K562 (cell line): ENCODE measurements at regions not wholly inside any gene's neighbourhood (a gene's known extent, or its start where the extent isn't known, plus 50 kb on each side); places are given as distances from the start of the nearest gene placed in this dataset.
A peak's percentile ranks its signal among the peaks of the same experiment; 100 is the strongest.

Experiments used
- CHD7 ChIP-seq: fragments of 200-600 bp; sonication (generic); IDR thresholded peaks from one replicate; pipeline ENCODE4 v1.6.1; 2012; ENCODE audit warnings: mild to moderate bottlenecking, low read depth, low read length, inconsistent platforms
- ETV5 ChIP-seq: sonication (generic); formaldehyde crosslinking; IDR thresholded peaks from 2 replicates; pipeline ENCODE4 v1.4.0; 2020; ENCODE audit warnings: low read depth, mild to moderate bottlenecking, missing genetic modification reagents
- NR2C1 ChIP-seq, 2 experiments: fragments of 450-650 bp; IDR thresholded peaks; 2 replicates each; pipeline ENCODE4 v1.6.1; 2017; ENCODE audit warnings: mild to moderate bottlenecking in 2 of 2, antibody characterized with exemption in 1 of 2, inconsistent platforms in 1 of 2, missing compliant biosample characterization in 1 of 2, missing genetic modification characterization in 1 of 2
- POLR2G ChIP-seq: fragments of 200-400 bp; formaldehyde crosslinking; IDR thresholded peaks from 2 replicates; pipeline ENCODE4 v1.6.1; 2017; ENCODE audit warnings: low read depth, mild to moderate bottlenecking, antibody characterized with exemption, low read length, moderate library complexity
- RNF219 ChIP-seq: fragments of 250-450 bp; sonication (Bioruptor Pico); IDR thresholded peaks from 2 replicates; pipeline ENCODE4 v1.5.0; 2022; ENCODE audit warnings: mild to moderate bottlenecking
- ZKSCAN1 ChIP-seq: fragments of 150-350 bp; IDR thresholded peaks from 2 replicates; pipeline ENCODE4 v1.6.1; 2016; ENCODE audit warnings: low read depth, low read length

DNA sequence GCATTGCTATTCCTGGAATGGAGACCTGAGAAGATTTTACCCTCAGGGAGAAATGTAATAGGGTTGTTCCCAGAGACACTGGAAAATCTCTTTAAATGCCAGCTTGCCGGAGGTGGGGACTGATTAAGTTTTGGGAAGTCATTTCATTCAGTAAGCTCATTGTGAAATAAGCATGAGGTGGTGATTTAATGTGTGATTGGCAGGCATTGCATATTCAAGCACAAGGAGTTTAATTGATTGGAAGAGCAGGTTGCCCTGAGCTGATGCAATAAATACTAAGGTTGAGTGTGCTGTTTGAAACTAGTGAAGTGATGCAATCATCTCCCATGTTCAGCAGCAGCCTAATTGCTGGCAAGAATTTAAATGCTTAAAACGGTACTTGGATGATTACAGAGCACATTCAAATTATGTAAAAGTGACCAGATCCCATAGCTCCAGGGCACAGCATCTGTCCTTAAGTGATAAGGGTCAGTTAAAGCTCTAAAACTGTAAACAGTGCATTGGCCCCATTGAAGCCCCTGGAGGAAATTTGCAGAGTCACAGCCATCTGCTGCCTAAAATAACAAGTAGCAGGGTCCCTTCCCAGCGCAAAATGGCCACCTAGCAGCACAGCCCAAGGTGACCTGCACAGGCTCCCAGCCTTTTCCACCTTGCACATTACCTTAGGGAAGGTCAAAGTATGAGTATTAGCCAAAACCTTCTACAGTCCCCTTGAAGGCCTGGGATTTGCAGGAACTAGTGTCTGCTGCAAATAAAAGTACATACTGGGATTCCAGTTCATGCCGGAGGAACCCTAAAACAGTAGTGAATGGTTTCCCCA lies 92.1 kb downstream of the CCDC71L start (continued):
- no peak for TF ChIP-seq CHD7
- 0 out of 2 replicates have a peak, but pooled peaks have one; percentile 44 for TF ChIP-seq RNF219
- 0 out of 2 replicates have a peak, but pooled peaks have one; percentile 37 for TF ChIP-seq POLR2G
- TF ChIP-seq NR2C1 (IDR thresholded peaks at IDR 0.05): peak; percentile 49
- peak; percentile 71; the same call in 1 of the 2 replicates for TF ChIP-seq NR2C1 (tag; IDR thresholded peaks at IDR 0.05)
- peak; percentile 62; the same call in 1 of the 2 replicates for TF ChIP-seq ZKSCAN1
- peak; percentile 75 for TF ChIP-seq ETV5 (CRISPR knock-in tag)
